NCI-H2196 treated with DMSO at 0.1 percent for 48 hours (cell line): ENCODE measurements at regions not wholly inside any gene's neighbourhood (a gene's known extent, or its start where the extent isn't known, plus 50 kb on each side); places are given as distances from the start of the nearest gene placed in this dataset.

ENCODE experiments used
- DNase-seq: peaks from one replicate; lab custom pipeline; 2025; ENCODE audit not compliant: unreplicated experiment; lab: John Stamatoyannopoulos, UW

GRCh38 chr16:73206151-73206707 is 158.3 kb upstream of the ZFHX3 start:
- DNase-seq = no peak

GRCh38 chr16:73205153-73205886 is 157.4 kb upstream of the ZFHX3 start:
- no peak for DNase-seq

GRCh38 chr16:73204359-73205152 is 156.6 kb upstream of the ZFHX3 start:
- DNase-seq = no peak

- no peak for DNase-seq
These were observed 154.3 kb upstream of the ZFHX3 start for GRCh38 chr16:73202161-73202729.

- DNase-seq = no peak
These were observed 151.3 kb upstream of the ZFHX3 start for GRCh38 chr16:73199214-73199613.

GRCh38 chr16:73198481-73198880 is 150.6 kb upstream of the ZFHX3 start:
- no peak for DNase-seq

GRCh38 chr16:73197598-73197997 is 149.7 kb upstream of the ZFHX3 start:
- no peak for DNase-seq

- no peak for DNase-seq
These were observed 148.7 kb upstream of the ZFHX3 start for GRCh38 chr16:73196670-73197069.

- DNase-seq = no peak
These were observed 145.5 kb upstream of the ZFHX3 start for GRCh38 chr16:73193464-73193863.

- no peak for DNase-seq
These were observed 144.4 kb upstream of the ZFHX3 start for GRCh38 chr16:73192232-73192894.

GRCh38 chr16:73191660-73192046 is 143.7 kb upstream of the ZFHX3 start:
- no peak for DNase-seq

GRCh38 chr16:73190688-73191659 is 143.0 kb upstream of the ZFHX3 start:
- no peak for DNase-seq

GRCh38 chr16:73190256-73190655 is 142.3 kb upstream of the ZFHX3 start:
- no peak for DNase-seq

GRCh38 chr16:73189136-73189535 is 141.2 kb upstream of the ZFHX3 start:
- no peak for DNase-seq

- DNase-seq = no peak
These were observed 139.0 kb upstream of the ZFHX3 start for GRCh38 chr16:73186752-73187601.

GRCh38 chr16:73185737-73186136 is 137.8 kb upstream of the ZFHX3 start:
- no peak for DNase-seq

- DNase-seq = no peak
These were observed 135.7 kb upstream of the ZFHX3 start for GRCh38 chr16:73183611-73184092.

GRCh38 chr16:73179705-73180331 is 131.9 kb upstream of the ZFHX3 start:
- peak; percentile 22 for DNase-seq
